Psoas muscle (tissue), 7 donors: ENCODE measurements at regions not wholly inside any gene's neighbourhood (a gene's known extent, or its start where the extent isn't known, plus 50 kb on each side); places are given as distances from the start of the nearest gene placed in this dataset.

Experiments used
- ATAC-seq, 4 donors: fragments of 200-7000 bp; cut with Tn5 transposase; one replicate each; pipeline ENCODE4 v1.9.1; 2020; ENCODE audit warnings: moderate library complexity in 3 of 4, mild to moderate bottlenecking in 2 of 4
- DNase-seq, 2 donors: peaks; one replicate each; pipeline ENCODE4 v3.0.0-alpha.2; 2020
- H3K27ac ChIP-seq: fragments of 200-600 bp; one replicate; pipeline ENCODE4 v1.8.0; 2022
- H3K27me3 ChIP-seq, 3 donors: fragments of 200-600 bp in 1 of 3; one replicate each; pipeline versions ENCODE4 v1.6.1 to v1.8.0; 2013 to 2022; ENCODE audit warnings: low read length in 2 of 3, mild to moderate bottlenecking in 2 of 3, moderate library complexity in 1 of 3; ENCODE audit not compliant: insufficient read depth in 3 of 3
- H3K36me3 ChIP-seq, 2 donors: fragments of 200-600 bp in 1 of 2; one replicate each; pipeline versions ENCODE4 v1.6.1 to v1.8.0; 2013 to 2022; ENCODE audit warnings: low read depth in 1 of 2, mild to moderate bottlenecking in 1 of 2, moderate library complexity in 1 of 2; ENCODE audit not compliant: insufficient read depth in 1 of 2
- H3K4me1 ChIP-seq: fragments of 200-600 bp; one replicate; pipeline ENCODE4 v1.8.0; 2022
- H3K4me3 ChIP-seq: fragments of 200-600 bp; one replicate; pipeline ENCODE4 v1.8.0; 2022; ENCODE audit warnings: mild to moderate bottlenecking
- H3K9me3 ChIP-seq: fragments of 200-600 bp; one replicate; pipeline ENCODE4 v1.8.0; 2022
- CTCF ChIP-seq: fragments of 200-600 bp; IDR thresholded peaks from one replicate; pipeline ENCODE4 v1.8.0; 2022; ENCODE audit warnings: antibody characterized with exemption
- WGBS, 3 donors: extraction: QIAGEN DNeasy Blood & Tissue Kit; methylation state at CpG; one replicate each; pipeline versions ENCODE4 v1.1.6 to v1.1.7; 2013; 5-methylcytosine and 5-hydroxymethylcytosine counted together
- intact Hi-C, 2 donors: fragments of 100-400 bp; cut with DNase I; formaldehyde crosslinking; loops; one replicate each; pipeline versions ENCODE4 v1.11.0 to v1.14.2; 2022
- donor health status: healthy with polysubstance abuse.
- donor health status: DM: no; HTN: no; CAD: no; lungs with moderate emphysema.
- donor health status: Bipolar disorder and iron deficiency.
- donor health status: healthy.
- donor health status: DM: yes; HTN: yes; CAD: no.
- donor health status: DM: no; HTN: no; CAD: no.
- donor health status: DM: yes; HTN: yes; CAD: no.

GRCh38 chr1:243970077-243970476 lies 81.0 kb upstream of the ZBTB18 start:
- Histone ChIP-seq H3K4me3 (no peak overlapping the region), H3K27ac (no peak overlapping the region), H3K4me1 (no peaks in the 10 kb centered on the region), H3K36me3 (no peaks in the 10 kb centered on the region), H3K9me3 (no peaks in the 10 kb centered on the region), H3K27me3 (no peaks in the 10 kb centered on the region)
- 74 to 83% (median 80%) methylated on average over 2 of the region's 2 CpGs for WGBS, 3 donors
- ATAC-seq (no peak), DNase-seq (no peak)
- no peak for TF ChIP-seq CTCF
- intact Hi-C loops: no loop called here

- Histone ChIP-seq H3K4me3 (no peak overlapping the region), H3K36me3 (no peaks in the 10 kb centered on the region), H3K4me1 (no peaks in the 10 kb centered on the region), H3K9me3 (no peaks in the 10 kb centered on the region), H3K27ac (no peak overlapping the region), H3K27me3 (no peaks in the 10 kb centered on the region)
- DNase-seq (no peak), ATAC-seq (no peak)
- 33 to 41% (median 41%) methylated on average over 5 of the region's 5 CpGs for WGBS, 3 donors
- TF ChIP-seq CTCF: no peak
- intact Hi-C loops: no loop called here
These were observed 82.7 kb upstream of the ZBTB18 start for GRCh38 chr1:243968413-243968812.

GRCh38 chr1:243964915-243965314 lies 86.2 kb upstream of the ZBTB18 start:
- intact Hi-C loops: no loop called here
- ATAC-seq: no peak

GRCh38 chr1:243963571-243963970 lies 87.5 kb upstream of the ZBTB18 start:
- WGBS, 3 donors: 87 to 96% (median 91%) methylated on average over 3 of the region's 3 CpGs
- H3K9me3 ChIP-seq: no peaks in the 10 kb centered on the region
- intact Hi-C loops: no loop called here
- H3K27ac ChIP-seq: no peak overlapping the region
- no peak for ATAC-seq
- H3K4me3 ChIP-seq: no peak overlapping the region
- no peak for DNase-seq
- TF ChIP-seq CTCF: no peak
- no peaks in the 10 kb centered on the region for H3K36me3 ChIP-seq
- peaks cover 0 to 11% (median 0%) of the 10 kb centered on the region in 3 donors for H3K27me3 ChIP-seq
- H3K4me1 ChIP-seq: no peaks in the 10 kb centered on the region

More at GRCh38 chr1:243964915-243965314, 86.2 kb upstream of the ZBTB18 start:
- DNase-seq: no peak
- no peaks in the 10 kb centered on the region for H3K4me1 ChIP-seq
- no peak overlapping the region for H3K4me3 ChIP-seq
- 90 to 97% (median 96%) methylated on average over 2 of the region's 2 CpGs for WGBS, 3 donors
- TF ChIP-seq CTCF: no peak
- no peak overlapping the region for H3K27ac ChIP-seq
- no peaks in the 10 kb centered on the region for H3K9me3 ChIP-seq
- H3K36me3 ChIP-seq: no peaks in the 10 kb centered on the region
- peaks cover 0 to 3% (median 0%) of the 10 kb centered on the region in 3 donors for H3K27me3 ChIP-seq

GRCh38 chr1:243962541-243962940 lies 88.5 kb upstream of the ZBTB18 start:
- intact Hi-C loops: no loop called here
- ATAC-seq: no peak
- Histone ChIP-seq H3K4me1 (no peaks in the 10 kb centered on the region), H3K27me3 (peaks cover 0 to 12% (median 0%) of the 10 kb centered on the region in 3 donors), H3K9me3 (no peaks in the 10 kb centered on the region), H3K36me3 (no peaks in the 10 kb centered on the region), H3K4me3 (no peak overlapping the region), H3K27ac (no peak overlapping the region)
- TF ChIP-seq CTCF: no peak
- WGBS, 3 donors: 95 to 97% (median 96%) methylated on average over 3 of the region's 3 CpGs
- DNase-seq: no peak
